ENCODE measurements at regions not wholly inside any gene's neighbourhood (a gene's known extent, or its start where the extent isn't known, plus 50 kb on each side); places are given as distances from the start of the nearest gene placed in this dataset.
"Not testable (repeated sequence)": the region's sequence is repeated elsewhere in the genome, so short reads cannot be mapped to it uniquely, and the experiment has no call there.

- DNase-seq: no peak
These were observed 127.1 kb upstream of the MTPN start for GRCh38 chr7:136104269-136104603.

- no peak for DNase-seq
These were observed 126.5 kb upstream of the MTPN start for GRCh38 chr7:136103545-136104268.

GRCh38 chr7:136102881-136103280 lies 125.7 kb upstream of the MTPN start:
- DNase-seq: no peak

GRCh38 chr7:136092714-136093113 lies 115.6 kb upstream of the MTPN start:
- not testable (repeated sequence) for DNase-seq

GRCh38 chr7:136087881-136088280 lies 110.7 kb upstream of the MTPN start:
- DNase-seq: no peak

GRCh38 chr7:136086712-136087111 lies 109.6 kb upstream of the MTPN start:
- peak; percentile 69 for DNase-seq

- DNase-seq: no peak
These were observed 102.8 kb upstream of the MTPN start for GRCh38 chr7:136079934-136080333.

- no peak for DNase-seq
These were observed 102.3 kb upstream of the MTPN start for GRCh38 chr7:136079478-136079892.

- no peak for DNase-seq
These were observed 101.9 kb upstream of the MTPN start for GRCh38 chr7:136079066-136079465.

- no peak for DNase-seq
These were observed 101.5 kb upstream of the MTPN start for GRCh38 chr7:136078630-136079029.

GRCh38 chr7:136076954-136077353 lies 99.8 kb upstream of the MTPN start:
- DNase-seq: no peak

- peak; percentile 87 for DNase-seq
These were observed 97.7 kb upstream of the MTPN start for GRCh38 chr7:136074843-136075242.

GRCh38 chr7:136072447-136072846 lies 95.3 kb upstream of the MTPN start:
- no peak for DNase-seq

GRCh38 chr7:136070736-136071505 lies 93.8 kb upstream of the MTPN start:
- DNase-seq: no peak

GRCh38 chr7:136069840-136070529 lies 92.8 kb upstream of the MTPN start:
- DNase-seq: no peak

GRCh38 chr7:136067277-136067676 lies 90.1 kb upstream of the MTPN start:
- DNase-seq: no peak

- no peak for DNase-seq
These were observed 89.4 kb upstream of the MTPN start for GRCh38 chr7:136066304-136067143.

- no peak for DNase-seq
These were observed 87.6 kb upstream of the MTPN start for GRCh38 chr7:136064627-136065237.

- no peak for DNase-seq
These were observed 86.9 kb upstream of the MTPN start for GRCh38 chr7:136064081-136064480.

GRCh38 chr7:136063326-136063666 lies 86.1 kb upstream of the MTPN start:
- DNase-seq: no peak

- DNase-seq: peak; percentile 56
These were observed 85.6 kb upstream of the MTPN start for GRCh38 chr7:136062625-136063325.

GRCh38 chr7:136061433-136061832 lies 84.3 kb upstream of the MTPN start:
- no peak for DNase-seq

Data from NCI-H2029 treated with DMSO at 0.1 percent for 48 hours (cell line).